HepG2 (cell line): ENCODE measurements at regions not wholly inside any gene's neighbourhood (a gene's known extent, or its start where the extent isn't known, plus 50 kb on each side); places are given as distances from the start of the nearest gene placed in this dataset.

ENCODE experiments used
- ATAC-seq: fragments of 200-7000 bp; cut with Tn5 transposase; 3 replicates; pipeline ENCODE4 v1.9.1; 2020; ENCODE audit warnings: mild to moderate bottlenecking, moderate library complexity
- BruUV-seq: library from RNA; stranded (reverse); fragments of 400-500 nt; replicated peaks from 2 replicates; lab custom pipeline; 2021; lab: Mats Ljungman, UMichigan
- CTCF ChIA-PET: fragments of 300-600 bp; formaldehyde crosslinking; extraction: SDS; loops from one replicate; lab custom pipeline; 2021; ENCODE audit warnings: low total read pairs, inconsistent platforms, low intra/inter-chr PET ratio; lab: Yijun Ruan, JAX
- POLR2A ChIA-PET: fragments of 350-600 bp; sonication (Branson Sonifier 250); formaldehyde crosslinking; loops from one replicate; lab custom pipeline; 2020; ENCODE audit warnings: antibody characterized with exemption, inconsistent platforms; lab: Yijun Ruan, JAX
- DNase-seq: peaks from one replicate; pipeline ENCODE4 v3.0.0-alpha.2; 2015; ENCODE audit warnings: low spot score
- FAIRE-seq: peaks from 3 replicates; lab custom pipeline; 2011; peaks lifted over from hg19 to GRCh38; lab: Jason Lieb, UNC
- H2AFZ ChIP-seq: one replicate; pipeline ENCODE4 v1.6.1; 2011; ENCODE audit warnings: low read length, inconsistent platforms
- H3K27ac ChIP-seq: fragments of 300-600 bp; 3 replicates; pipeline ENCODE4 v1.8.0; 2011; ENCODE audit warnings: mixed run types, mild to moderate bottlenecking, mixed read lengths, low read length, inconsistent platforms; ENCODE audit not compliant: insufficient read depth; ENCODE audit errors: extremely low read length
- H3K27me3 ChIP-seq, 2 experiments: fragments of 200-600 bp in 1 of 2; 2 replicates in 1 of 2; 3 replicates in 1 of 2; pipeline versions ENCODE4 v1.6.0 to v1.8.0; 2011; ENCODE audit warnings: low read length in 2 of 2, mild to moderate bottlenecking in 2 of 2, moderate library complexity in 2 of 2, inconsistent platforms in 1 of 2; ENCODE audit not compliant: insufficient read depth in 2 of 2, control insufficient read depth in 1 of 2
- H3K36me3 ChIP-seq, 2 experiments: fragments of 200-600 bp in 1 of 2; replicated peaks in 1 of 2; 2 replicates in 1 of 2; 3 replicates in 1 of 2; pipeline versions ENCODE4 v1.5.1 to v1.8.0; 2011; ENCODE audit warnings: low read length in 2 of 2, inconsistent platforms in 1 of 2; ENCODE audit not compliant: insufficient read depth in 2 of 2, control insufficient read depth in 1 of 2
- H3K4me1 ChIP-seq: 2 replicates; pipeline ENCODE4 v1.5.1; 2012; ENCODE audit warnings: low read length, inconsistent platforms; ENCODE audit not compliant: insufficient read depth
- H3K4me2 ChIP-seq: 2 replicates; pipeline ENCODE4 v1.6.0; 2011; ENCODE audit warnings: low read depth, low read length, inconsistent platforms
- H3K4me3 ChIP-seq, 3 experiments: fragments of 200-600 bp in 1 of 3; sonication (generic), shearing (Covaris generic) in 1 of 3; replicated peaks in 1 of 3; 2 replicates each; pipeline ENCODE4 v1.5.1; 2011 to 2016; ENCODE audit warnings: low read length in 3 of 3, inconsistent platforms in 2 of 3, low read depth in 2 of 3, mild to moderate bottlenecking in 2 of 3, control low read depth in 1 of 3, mixed read lengths in 1 of 3; ENCODE audit not compliant: insufficient read depth in 1 of 3
- H3K79me2 ChIP-seq: one replicate; pipeline ENCODE4 v1.6.1; 2011; ENCODE audit warnings: low read length, inconsistent platforms; ENCODE audit not compliant: insufficient read depth
- H3K9ac ChIP-seq: 2 replicates; pipeline ENCODE4 v1.6.0; 2011; ENCODE audit warnings: mild to moderate bottlenecking, low read depth, low read length, inconsistent platforms; ENCODE audit not compliant: insufficient read depth
- H3K9me3 ChIP-seq: 2 replicates; pipeline ENCODE4 v1.5.1; 2012; ENCODE audit warnings: mild to moderate bottlenecking, low read length
- H4K20me1 ChIP-seq: 2 replicates; pipeline ENCODE4 v1.6.0; 2011; ENCODE audit warnings: inconsistent platforms, mild to moderate bottlenecking, low read length, moderate library complexity; ENCODE audit not compliant: insufficient read depth
- ARID5B ChIP-seq: IDR thresholded peaks from 2 replicates; pipeline ENCODE4 v1.4.0; 2020; ENCODE audit warnings: mild to moderate bottlenecking, missing genetic modification reagents
- HIC2 ChIP-seq: sonication (generic); formaldehyde crosslinking; IDR thresholded peaks from 2 replicates; pipeline ENCODE4 v1.9.0; 2022; ENCODE audit warnings: low read depth, missing genetic modification reagents
- POGZ ChIP-seq: sonication (generic); formaldehyde crosslinking; IDR thresholded peaks from 2 replicates; pipeline ENCODE4 v1.4.0; 2020; ENCODE audit warnings: mild to moderate bottlenecking, missing genetic modification reagents
- REL ChIP-seq: sonication (generic); formaldehyde crosslinking; conservative IDR thresholded peaks from 2 replicates; pipeline ENCODE4 v1.8.0; 2022; ENCODE audit warnings: mild to moderate bottlenecking, missing genetic modification reagents, moderate library complexity
- THAP8 ChIP-seq: sonication (generic); formaldehyde crosslinking; IDR thresholded peaks from 2 replicates; pipeline ENCODE4 v1.5.1; 2020; ENCODE audit warnings: missing genetic modification reagents, mild to moderate bottlenecking, borderline replicate concordance
- TSC22D2 ChIP-seq: sonication (generic); formaldehyde crosslinking; IDR thresholded peaks from 2 replicates; pipeline ENCODE4 v1.5.1; 2020; ENCODE audit warnings: missing genetic modification reagents, mild to moderate bottlenecking, borderline replicate concordance
- ZNF333 ChIP-seq: sonication (generic); formaldehyde crosslinking; IDR thresholded peaks from 2 replicates; pipeline ENCODE4 v1.4.0; 2020; ENCODE audit warnings: mild to moderate bottlenecking, missing genetic modification reagents, borderline replicate concordance
- ZNF557 ChIP-seq: sonication (generic); formaldehyde crosslinking; IDR thresholded peaks from 2 replicates; pipeline ENCODE4 v1.4.0; 2020; ENCODE audit warnings: missing genetic modification reagents
- WGBS: methylation state at CpG from one replicate; pipeline ENCODE4 v1.1.6; 2017; ENCODE audit warnings: low lambda C conversion rate; 5-methylcytosine and 5-hydroxymethylcytosine counted together
- in situ Hi-C: cut with HindIII; loops from 2 replicates; pipeline ENCODE4 v1.10.0; 2017; ENCODE audit warnings: low pct_unique_long_range_greater_than_20kb; ENCODE audit not compliant: extremely low pct_ligation_motif_present
- intact Hi-C: fragments of 100-400 bp; cut with micrococcal nuclease; formaldehyde crosslinking; loops from one replicate; pipeline ENCODE4 v1.10.0; 2022; ENCODE audit not compliant: unreplicated experiment

DNA sequence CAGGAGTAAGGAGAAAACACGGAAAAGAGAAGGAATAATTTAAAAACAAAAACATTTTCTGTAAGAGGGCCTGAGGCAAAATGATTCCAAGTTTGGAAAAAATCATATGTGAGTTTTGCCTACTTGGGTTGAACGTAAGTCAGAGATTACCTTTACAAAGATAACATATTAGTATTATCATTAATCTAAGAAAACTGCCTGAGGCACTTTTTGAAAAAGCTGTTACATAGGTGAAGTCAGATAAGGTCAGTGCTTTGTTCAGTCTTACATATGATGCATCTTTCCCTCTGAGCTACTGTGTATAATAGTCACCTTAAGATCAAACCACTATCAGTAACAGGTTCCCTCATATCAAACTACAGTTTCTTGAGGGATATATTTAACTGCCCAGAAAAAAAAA lies 287.2 kb downstream of the TMA16 start:
- ATAC-seq (no peak), FAIRE-seq (no peak), DNase-seq (no peak)
- Histone ChIP-seq H3K4me3 (no peak overlapping the region), H3K4me1 (no peaks in the 10 kb centered on the region), H3K79me2 (no peaks in the 10 kb centered on the region), H3K27me3 (no peaks in the 10 kb centered on the region), H3K27ac (no peak overlapping the region), H3K4me2 (no peak overlapping the region), H4K20me1 (no peaks in the 10 kb centered on the region), H2AFZ (no peak overlapping the region), H3K9ac (no peak overlapping the region), H3K36me3 (no peaks in the 10 kb centered on the region), H3K9me3 (no peaks in the 10 kb centered on the region)
- intact Hi-C loops, result no loop called here
- TF ChIP-seq POGZ (no peak), ARID5B (no peak), HIC2 (CRISPR knock-in tag) (no peak), ZNF557 (CRISPR knock-in tag) (no peak), ZNF333 (no peak), THAP8 (CRISPR knock-in tag) (no peak), TSC22D2 (CRISPR knock-in tag) (no peak), REL (CRISPR knock-in tag) (no peak)
- BruUV-seq, result no TSS peak
- ChIA-PET CTCF (no interaction called here), POLR2A (no interaction called here)
- WGBS, result 4% methylated on average over 2 of the region's 2 CpGs
- in situ Hi-C loops, result no loop called here
